HCT116 (cell line): ENCODE measurements at regions not wholly inside any gene's neighbourhood (a gene's known extent, or its start where the extent isn't known, plus 50 kb on each side); places are given as distances from the start of the nearest gene placed in this dataset.

Source experiments
- ATAC-seq: fragments of 200-7000 bp; cut with Tn5 transposase; 2 replicates; pipeline ENCODE4 v1.9.1; 2020; ENCODE audit warnings: mild to moderate bottlenecking, moderate library complexity
- BruUV-seq: library from RNA; stranded (reverse); fragments of 400-500 nt; replicated peaks from 2 replicates; lab custom pipeline; 2021; lab: Mats Ljungman, UMichigan
- CTCF ChIA-PET: fragments of 300-600 bp; sonication (Branson Sonifier 250); formaldehyde crosslinking; loops from one replicate; lab custom pipeline; 2021; ENCODE audit warnings: antibody characterized with exemption; lab: Charles Lee
- POLR2A ChIA-PET: fragments of 300-600, 350-600 bp; sonication (Branson Sonifier 250); formaldehyde crosslinking; loops from one replicate; lab custom pipeline; 2021; ENCODE audit warnings: antibody characterized with exemption; lab: Charles Lee
- RAD21 ChIA-PET, 2 experiments: fragments of 300-600 bp; sonication (Branson Sonifier 250); formaldehyde crosslinking; loops; one replicate each; lab custom pipeline; 2023; ENCODE audit warnings: low total read pairs in 2 of 2; ENCODE audit not compliant: uncharacterized antibody in 2 of 2, unreplicated experiment in 2 of 2, low non-redundant PET in 1 of 2; lab: Charles Lee
- DNase-seq: peaks from one replicate; pipeline ENCODE4 v3.0.0-alpha.2; 2010; ENCODE audit warnings: low read depth, low spot score
- H2AFZ ChIP-seq: fragments of 200-600 bp; shearing (Covaris generic), sonication (generic); 2 replicates; pipeline ENCODE4 v1.6.1; 2017; ENCODE audit warnings: low read depth, mixed run types, mixed read lengths, antibody characterized with exemption, low read length; ENCODE audit not compliant: poor library complexity, severe bottlenecking
- H3K27ac ChIP-seq: 2 replicates; pipeline ENCODE4 v1.5.1; 2012; ENCODE audit warnings: low read depth, low read length
- H3K27me3 ChIP-seq: fragments of 200-600 bp; sonication (generic); 2 replicates; pipeline ENCODE4 v1.6.1; 2016; ENCODE audit warnings: mixed run types, low read length, mixed read lengths; ENCODE audit not compliant: insufficient read depth
- H3K36me3 ChIP-seq, 2 experiments: fragments of 200-500 bp in 1 of 2; fragments of 200-600 bp in 1 of 2; sonication (Bioruptor generic) in 1 of 2; sonication (generic) in 1 of 2; 2 replicates each; pipeline versions ENCODE4 v1.5.1 to v1.6.1; 2014 to 2016; ENCODE audit warnings: low read length in 2 of 2, inconsistent platforms in 1 of 2, mixed read lengths in 1 of 2, mixed run types in 1 of 2; ENCODE audit not compliant: insufficient read depth in 2 of 2, control insufficient read depth in 1 of 2
- H3K4me1 ChIP-seq, 2 experiments: fragments of 200-600 bp in 1 of 2; sonication (generic) in 1 of 2; 2 replicates each; pipeline versions ENCODE4 v1.5.1 to v1.6.1; 2012 to 2017; ENCODE audit warnings: low read length in 2 of 2, inconsistent platforms in 1 of 2, mild to moderate bottlenecking in 1 of 2, mixed read lengths in 1 of 2, mixed run types in 1 of 2, moderate library complexity in 1 of 2; ENCODE audit not compliant: insufficient read depth in 2 of 2, control insufficient read depth in 1 of 2
- H3K4me2 ChIP-seq: fragments of 200-600 bp; sonication (generic); 2 replicates; pipeline ENCODE4 v1.6.1; 2017; ENCODE audit warnings: mixed run types, low read length, mixed read lengths
- H3K4me3 ChIP-seq, 2 experiments: fragments of 200-600 bp in 1 of 2; sonication (generic) in 1 of 2; replicated peaks in 1 of 2; 2 replicates each; pipeline ENCODE4 v1.5.1; 2011 to 2016; ENCODE audit warnings: low read length in 2 of 2, control low read depth in 1 of 2, low read depth in 1 of 2, mild to moderate bottlenecking in 1 of 2, mixed read lengths in 1 of 2, mixed run types in 1 of 2
- H3K79me2 ChIP-seq: fragments of 200-600 bp; sonication (generic); 2 replicates; pipeline ENCODE4 v1.6.1; 2017; ENCODE audit warnings: mild to moderate bottlenecking, mixed run types, low read length, moderate library complexity, mixed read lengths; ENCODE audit not compliant: insufficient read depth
- H3K9ac ChIP-seq: fragments of 200-600 bp; sonication (generic); 2 replicates; pipeline ENCODE4 v1.6.1; 2016; ENCODE audit warnings: low read length, mixed read lengths
- H3K9me2 ChIP-seq: fragments of 200-600 bp; sonication (generic), shearing (Covaris generic); 2 replicates; pipeline ENCODE4 v1.6.1; 2017; ENCODE audit warnings: mixed run types, mild to moderate bottlenecking, moderate library complexity; ENCODE audit not compliant: insufficient read depth
- H3K9me3 ChIP-seq, 2 experiments: fragments of 200-500 bp in 1 of 2; fragments of 200-600 bp in 1 of 2; sonication (Bioruptor generic) in 1 of 2; sonication (generic) in 1 of 2; 2 replicates each; pipeline ENCODE4 v1.6.1; 2014 to 2017; ENCODE audit warnings: low read length in 2 of 2, mixed read lengths in 2 of 2, inconsistent platforms in 1 of 2, low read depth in 1 of 2, mild to moderate bottlenecking in 1 of 2, mixed run types in 1 of 2, moderate library complexity in 1 of 2; ENCODE audit not compliant: control insufficient read depth in 1 of 2, insufficient read depth in 1 of 2
- H4K20me1 ChIP-seq: fragments of 200-600 bp; sonication (generic), shearing (Covaris generic); 2 replicates; pipeline ENCODE4 v1.6.1; 2017; ENCODE audit warnings: mixed run types, mild to moderate bottlenecking, moderate library complexity; ENCODE audit not compliant: insufficient read depth
- ATF3 ChIP-seq: IDR thresholded peaks from 2 replicates; pipeline ENCODE4 v1.6.1; 2012
- CEBPB ChIP-seq: IDR thresholded peaks from 2 replicates; pipeline ENCODE4 v1.6.1; 2012; ENCODE audit warnings: low read depth
- ELF1 ChIP-seq: IDR thresholded peaks from 2 replicates; pipeline ENCODE4 v1.6.1; 2012; ENCODE audit warnings: low read depth, borderline replicate concordance
- JUND ChIP-seq: IDR thresholded peaks from 2 replicates; pipeline ENCODE4 v1.6.1; 2012
- MAX ChIP-seq: IDR thresholded peaks from 2 replicates; pipeline ENCODE4 v1.6.1; 2012
- SP1 ChIP-seq: IDR thresholded peaks from 2 replicates; pipeline ENCODE4 v1.6.1; 2012; ENCODE audit warnings: low read depth
- YY1 ChIP-seq: IDR thresholded peaks from 2 replicates; pipeline ENCODE4 v1.6.1; 2011; ENCODE audit warnings: low read length, low read depth, moderate library complexity, mild to moderate bottlenecking; ENCODE audit not compliant: insufficient replicate concordance; ENCODE audit errors: extremely low read depth
- ZBTB33 ChIP-seq: IDR thresholded peaks from 2 replicates; pipeline ENCODE4 v1.6.1; 2011; ENCODE audit warnings: mild to moderate bottlenecking, low read length, moderate library complexity; ENCODE audit not compliant: insufficient replicate concordance; ENCODE audit errors: extremely low read depth
- intact Hi-C: fragments of 100-400 bp; cut with micrococcal nuclease; formaldehyde crosslinking; loops from 2 replicates; pipeline ENCODE4 v1.10.0; 2022

GRCh38 chr6:142013875-142014495 lies 118.7 kb upstream of the GJE1 start:
- RAD21 ChIA-PET = no interaction called here
- no peaks in the 10 kb centered on the region for H3K36me3 ChIP-seq
- peak overlapping the region; percentile 70 for H3K9ac ChIP-seq
- H3K27ac ChIP-seq = peak overlapping the region; percentile 95
- H3K79me2 ChIP-seq = no peaks in the 10 kb centered on the region
- no peaks in the 10 kb centered on the region for H3K27me3 ChIP-seq
- DNase-seq = peak; percentile 27
- no peaks in the 10 kb centered on the region for H3K9me3 ChIP-seq
- H2AFZ ChIP-seq = no peak overlapping the region
- peak overlapping the region; percentile 65 for H3K4me2 ChIP-seq
- peak overlapping the region; percentile 12 to 24; a peak in 3 of 4 replicates for H3K4me3 ChIP-seq
- H4K20me1 ChIP-seq = no peaks in the 10 kb centered on the region
- TSS peak; percentile 19 for BruUV-seq
- no peaks in the 10 kb centered on the region for H3K9me2 ChIP-seq
- no peak for ATAC-seq
- CTCF ChIA-PET = no interaction called here
- intact Hi-C loops = no loop called here
- TF ChIP-seq SP1 (no peak), ZBTB33 (no peak), MAX (no peak), ATF3 (no peak), YY1 (no peak), ELF1 (no peak), CEBPB (no peak), JUND (no peak)
- H3K4me1 ChIP-seq = peaks cover 56 to 65% of the 10 kb centered on the region in 2 experiments
- POLR2A ChIA-PET = interaction anchor here (1.0 kb wide), 1 partner anchor 24 kb away, joined by 3 read pairs; no protein-coding TSS in a partner anchor
